OCI-LY7 (cell line): ENCODE measurements at regions not wholly inside any gene's neighbourhood (a gene's known extent, or its start where the extent isn't known, plus 50 kb on each side); places are given as distances from the start of the nearest gene placed in this dataset.

Source experiments
- BruUV-seq: library from RNA; stranded (reverse); fragments of 400-500 nt; replicated peaks from 2 replicates; lab custom pipeline; 2021; lab: Mats Ljungman, UMichigan
- CTCF ChIA-PET: fragments of 300-600 bp; sonication (Branson Sonifier 250); formaldehyde crosslinking; loops from one replicate; lab custom pipeline; 2022; ENCODE audit warnings: antibody characterized with exemption; ENCODE audit not compliant: unreplicated experiment; lab: Charles Lee
- POLR2A ChIA-PET: fragments of 300-600 bp; sonication (Branson Sonifier 250); formaldehyde crosslinking; loops from one replicate; lab custom pipeline; 2022; ENCODE audit warnings: antibody characterized with exemption; lab: Charles Lee
- DNase-seq: peaks from one replicate; pipeline ENCODE4 v3.0.0-alpha.2; 2015; ENCODE audit warnings: low spot score
- H2AFZ ChIP-seq: fragments of 200-600 bp; sonication (generic), shearing (Covaris generic); 2 replicates; pipeline ENCODE4 v1.6.1; 2014; ENCODE audit warnings: mild to moderate bottlenecking, antibody characterized with exemption, low read length, moderate library complexity
- H3K27ac ChIP-seq: fragments of 200-600 bp; sonication (generic); 2 replicates; pipeline ENCODE4 v1.5.1; 2014; ENCODE audit warnings: mixed run types, low read depth, mild to moderate bottlenecking, moderate library complexity, low read length, inconsistent platforms; ENCODE audit not compliant: poor library complexity, severe bottlenecking
- H3K36me3 ChIP-seq: fragments of 200-600 bp; sonication (generic); 2 replicates; pipeline ENCODE4 v1.6.1; 2014; ENCODE audit warnings: mild to moderate bottlenecking, antibody characterized with exemption, low read length, moderate library complexity, mixed read lengths; ENCODE audit not compliant: insufficient read depth
- H3K4me1 ChIP-seq: fragments of 200-600 bp; sonication (generic); 2 replicates; pipeline ENCODE4 v1.5.1; 2014; ENCODE audit warnings: mild to moderate bottlenecking, low read length; ENCODE audit not compliant: insufficient read depth, poor library complexity, severe bottlenecking
- H3K4me2 ChIP-seq: fragments of 200-600 bp; sonication (generic); 2 replicates; pipeline ENCODE4 v1.6.1; 2014; ENCODE audit warnings: mild to moderate bottlenecking, low read length
- H3K4me3 ChIP-seq: fragments of 200-600 bp; sonication (generic); 2 replicates; pipeline ENCODE4 v1.5.1; 2014; ENCODE audit warnings: mild to moderate bottlenecking, low read depth, low read length; ENCODE audit not compliant: poor library complexity, severe bottlenecking
- H3K79me2 ChIP-seq: fragments of 200-600 bp; sonication (generic); 2 replicates; pipeline ENCODE4 v1.6.1; 2016; ENCODE audit warnings: low read depth, mild to moderate bottlenecking, low read length, moderate library complexity, mixed read lengths; ENCODE audit not compliant: insufficient read depth
- H3K9me2 ChIP-seq: fragments of 200-600 bp; sonication (generic); 2 replicates; pipeline ENCODE4 v1.6.1; 2016; ENCODE audit warnings: mild to moderate bottlenecking, low read length, mixed read lengths; ENCODE audit not compliant: insufficient read depth
- H3K9me3 ChIP-seq: fragments of 200-600 bp; sonication (generic); 2 replicates; pipeline ENCODE4 v1.6.1; 2014; ENCODE audit warnings: mild to moderate bottlenecking, mixed run types, low read length, mixed read lengths
- H4K20me1 ChIP-seq: fragments of 200-600 bp; sonication (generic); 2 replicates; pipeline ENCODE4 v1.6.1; 2014; ENCODE audit warnings: mild to moderate bottlenecking, antibody characterized with exemption, low read length, moderate library complexity, mixed read lengths; ENCODE audit not compliant: insufficient read depth
- EZH2phosphoT487 ChIP-seq: fragments of 200-600 bp; sonication (generic); IDR thresholded peaks from 2 replicates; pipeline ENCODE4 v1.6.1; 2018; ENCODE audit warnings: low read depth, borderline replicate concordance, mild to moderate bottlenecking, mixed run types, antibody characterized with exemption, low read length, moderate library complexity, mixed read lengths
- intact Hi-C: fragments of 100-400 bp; cut with micrococcal nuclease; formaldehyde crosslinking; loops from one replicate; pipeline ENCODE4 v1.10.0; 2022; ENCODE audit not compliant: unreplicated experiment
- TF ChIP-seq, protein P1 (sequence below): fragments of 200-600 bp; sonication (generic); conservative IDR thresholded peaks from 2 replicates; pipeline ENCODE4 v1.5.1; 2014; ENCODE audit warnings: mild to moderate bottlenecking, antibody characterized with exemption, low read length, moderate library complexity, mixed read lengths

GRCh38 chr6:141594874-141595273 is 537.9 kb upstream of the GJE1 start:
- H3K9me2 ChIP-seq = no peaks in the 10 kb centered on the region
- DNase-seq = peak; percentile 0
- no peaks in the 10 kb centered on the region for H3K79me2 ChIP-seq
- H4K20me1 ChIP-seq = no peaks in the 10 kb centered on the region
- CTCF ChIA-PET = no interaction called here
- no peaks in the 10 kb centered on the region for H3K9me3 ChIP-seq
- no peak overlapping the region for H3K4me3 ChIP-seq
- no TSS peak for BruUV-seq
- H3K36me3 ChIP-seq = no peaks in the 10 kb centered on the region
- H3K4me1 ChIP-seq = no peaks in the 10 kb centered on the region
- intact Hi-C loops = no loop called here
- H2AFZ ChIP-seq = no peak overlapping the region
- H3K27ac ChIP-seq = no peak overlapping the region
- no peak for TF ChIP-seq EZH2phosphoT487
- TF ChIP-seq, protein P1, sequence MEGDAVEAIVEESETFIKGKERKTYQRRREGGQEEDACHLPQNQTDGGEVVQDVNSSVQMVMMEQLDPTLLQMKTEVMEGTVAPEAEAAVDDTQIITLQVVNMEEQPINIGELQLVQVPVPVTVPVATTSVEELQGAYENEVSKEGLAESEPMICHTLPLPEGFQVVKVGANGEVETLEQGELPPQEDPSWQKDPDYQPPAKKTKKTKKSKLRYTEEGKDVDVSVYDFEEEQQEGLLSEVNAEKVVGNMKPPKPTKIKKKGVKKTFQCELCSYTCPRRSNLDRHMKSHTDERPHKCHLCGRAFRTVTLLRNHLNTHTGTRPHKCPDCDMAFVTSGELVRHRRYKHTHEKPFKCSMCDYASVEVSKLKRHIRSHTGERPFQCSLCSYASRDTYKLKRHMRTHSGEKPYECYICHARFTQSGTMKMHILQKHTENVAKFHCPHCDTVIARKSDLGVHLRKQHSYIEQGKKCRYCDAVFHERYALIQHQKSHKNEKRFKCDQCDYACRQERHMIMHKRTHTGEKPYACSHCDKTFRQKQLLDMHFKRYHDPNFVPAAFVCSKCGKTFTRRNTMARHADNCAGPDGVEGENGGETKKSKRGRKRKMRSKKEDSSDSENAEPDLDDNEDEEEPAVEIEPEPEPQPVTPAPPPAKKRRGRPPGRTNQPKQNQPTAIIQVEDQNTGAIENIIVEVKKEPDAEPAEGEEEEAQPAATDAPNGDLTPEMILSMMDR = peak; percentile 43
- POLR2A ChIA-PET = interaction anchor here (0.6 kb wide), 1 partner anchor 883 kb away, joined by 3 read pairs; no protein-coding TSS in a partner anchor
- no peak overlapping the region for H3K4me2 ChIP-seq

GRCh38 chr6:141593311-141593710 is 539.4 kb upstream of the GJE1 start:
- Histone ChIP-seq H3K9me2 (no peaks in the 10 kb centered on the region), H4K20me1 (no peaks in the 10 kb centered on the region), H3K4me3 (no peak overlapping the region), H3K36me3 (no peaks in the 10 kb centered on the region), H3K4me2 (no peak overlapping the region), H2AFZ (no peak overlapping the region), H3K27ac (no peak overlapping the region), H3K79me2 (no peaks in the 10 kb centered on the region), H3K4me1 (no peaks in the 10 kb centered on the region), H3K9me3 (no peaks in the 10 kb centered on the region)
- ChIA-PET POLR2A (interaction anchor here (0.6 kb wide), 1 partner anchor 162 kb away, joined by 3 read pairs; no protein-coding TSS in a partner anchor), CTCF (no interaction called here)
- TF ChIP-seq EZH2phosphoT487 = no peak
- TF ChIP-seq, protein P1 = no peak
- DNase-seq = no peak
- no TSS peak for BruUV-seq
- intact Hi-C loops = no loop called here

DNA sequence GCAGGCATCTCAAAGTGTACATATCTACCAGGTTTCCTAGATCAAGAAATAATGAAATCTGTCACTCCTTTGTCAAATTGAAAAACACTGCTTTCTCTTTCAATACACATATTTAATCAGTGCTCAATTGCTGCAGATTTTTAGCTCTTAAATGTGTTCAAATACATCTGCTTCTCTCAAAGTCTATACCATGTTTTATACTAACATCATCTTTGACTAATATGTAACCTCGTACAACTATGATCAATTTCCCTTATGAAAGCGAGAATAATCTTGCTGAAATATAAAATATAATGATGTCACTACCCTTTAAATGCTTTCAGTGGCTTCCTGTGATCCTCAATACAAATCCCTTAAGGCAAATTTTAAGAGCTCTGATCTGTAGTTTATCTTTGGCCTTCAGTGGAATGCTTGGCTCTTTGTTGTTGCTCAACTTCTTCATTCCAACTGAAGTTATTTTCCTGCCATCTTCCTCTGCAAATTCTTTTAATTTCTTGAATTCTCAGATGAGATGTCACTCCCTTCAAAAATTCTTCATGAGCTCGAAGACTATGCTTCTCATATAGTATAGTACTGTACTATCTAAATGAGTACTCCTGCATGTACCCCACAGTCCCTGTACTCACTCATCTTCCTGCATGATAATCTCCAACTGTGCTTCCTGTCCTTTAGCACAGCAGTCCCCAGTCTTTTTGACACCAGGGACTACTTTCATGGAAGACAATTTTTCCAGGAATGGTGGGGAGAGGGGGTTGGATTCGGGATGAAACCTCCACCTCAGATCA is 545.1 kb upstream of the GJE1 start:
- Histone ChIP-seq H3K4me1 (no peaks in the 10 kb centered on the region), H2AFZ (no peak overlapping the region), H3K9me2 (no peaks in the 10 kb centered on the region), H3K27ac (no peak overlapping the region), H3K79me2 (no peaks in the 10 kb centered on the region), H3K4me2 (no peak overlapping the region), H4K20me1 (no peaks in the 10 kb centered on the region), H3K9me3 (no peaks in the 10 kb centered on the region), H3K36me3 (no peaks in the 10 kb centered on the region), H3K4me3 (no peak overlapping the region)
- TF ChIP-seq, protein P1 = no peak
- TF ChIP-seq EZH2phosphoT487 = no peak
- no peak for DNase-seq
- BruUV-seq = no TSS peak
- ChIA-PET POLR2A (no interaction called here), CTCF (no interaction called here)
- intact Hi-C loops = no loop called here
